ENCODE measurements at regions not wholly inside any gene's neighbourhood (a gene's known extent, or its start where the extent isn't known, plus 50 kb on each side); places are given as distances from the start of the nearest gene placed in this dataset.
"Not testable (repeated sequence)": the region's sequence is repeated elsewhere in the genome, so short reads cannot be mapped to it uniquely, and the experiment has no call there.

GRCh38 chr16:29164442-29165089, 179.7 kb downstream of the LAT start:
- not testable (repeated sequence) for TF ChIP-seq ZFP37 (tag by site-specific recombination; IDR thresholded peaks at IDR 0.05); ZNF132 (tag by site-specific recombination; IDR thresholded peaks at IDR 0.05; ENCODE audit: borderline replicate concordance); CTCF (tag by site-specific recombination; IDR thresholded peaks at IDR 0.05)
- TF ChIP-seq, protein P1, sequence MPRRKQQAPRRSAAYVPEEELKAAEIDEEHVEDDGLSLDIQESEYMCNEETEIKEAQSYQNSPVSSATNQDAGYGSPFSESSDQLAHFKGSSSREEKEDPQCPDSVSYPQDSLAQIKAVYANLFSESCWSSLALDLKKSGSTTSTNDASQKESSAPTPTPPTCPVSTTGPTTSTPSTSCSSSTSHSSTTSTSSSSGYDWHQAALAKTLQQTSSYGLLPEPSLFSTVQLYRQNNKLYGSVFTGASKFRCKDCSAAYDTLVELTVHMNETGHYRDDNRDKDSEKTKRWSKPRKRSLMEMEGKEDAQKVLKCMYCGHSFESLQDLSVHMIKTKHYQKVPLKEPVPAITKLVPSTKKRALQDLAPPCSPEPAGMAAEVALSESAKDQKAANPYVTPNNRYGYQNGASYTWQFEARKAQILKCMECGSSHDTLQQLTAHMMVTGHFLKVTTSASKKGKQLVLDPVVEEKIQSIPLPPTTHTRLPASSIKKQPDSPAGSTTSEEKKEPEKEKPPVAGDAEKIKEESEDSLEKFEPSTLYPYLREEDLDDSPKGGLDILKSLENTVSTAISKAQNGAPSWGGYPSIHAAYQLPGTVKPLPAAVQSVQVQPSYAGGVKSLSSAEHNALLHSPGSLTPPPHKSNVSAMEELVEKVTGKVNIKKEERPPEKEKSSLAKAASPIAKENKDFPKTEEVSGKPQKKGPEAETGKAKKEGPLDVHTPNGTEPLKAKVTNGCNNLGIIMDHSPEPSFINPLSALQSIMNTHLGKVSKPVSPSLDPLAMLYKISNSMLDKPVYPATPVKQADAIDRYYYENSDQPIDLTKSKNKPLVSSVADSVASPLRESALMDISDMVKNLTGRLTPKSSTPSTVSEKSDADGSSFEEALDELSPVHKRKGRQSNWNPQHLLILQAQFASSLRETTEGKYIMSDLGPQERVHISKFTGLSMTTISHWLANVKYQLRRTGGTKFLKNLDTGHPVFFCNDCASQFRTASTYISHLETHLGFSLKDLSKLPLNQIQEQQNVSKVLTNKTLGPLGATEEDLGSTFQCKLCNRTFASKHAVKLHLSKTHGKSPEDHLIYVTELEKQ (tag by site-specific recombination; IDR thresholded peaks at IDR 0.05; ENCODE audit: borderline replicate concordance), result not testable (repeated sequence)
